ENCODE measurements at regions not wholly inside any gene's neighbourhood (a gene's known extent, or its start where the extent isn't known, plus 50 kb on each side); places are given as distances from the start of the nearest gene placed in this dataset.

- Mint-ChIP-seq H3K9me3 (peaks cover 17% of the 10 kb centered on the region), H3K36me3 (ENCODE audit: low read depth) (no peaks in the 10 kb centered on the region), H3K27ac (no peak overlapping the region), H3K27me3 (no peaks in the 10 kb centered on the region), H3K4me1 (ENCODE audit: low read depth) (no peaks in the 10 kb centered on the region), H3K4me3 (no peak overlapping the region)
Observed at GRCh38 chr4:57875829-57876392, 765.7 kb upstream of the IGFBP7 start.

GRCh38 chr4:57866468-57867171, 756.4 kb upstream of the IGFBP7 start:
- no peaks in the 10 kb centered on the region for H3K4me1 Mint-ChIP-seq (ENCODE audit: low read depth)
- H3K9me3 Mint-ChIP-seq: peaks cover 6% of the 10 kb centered on the region
- no peaks in the 10 kb centered on the region for H3K27me3 Mint-ChIP-seq
- H3K4me3 Mint-ChIP-seq: no peak overlapping the region
- H3K36me3 Mint-ChIP-seq (ENCODE audit: low read depth): no peaks in the 10 kb centered on the region
- H3K27ac Mint-ChIP-seq: no peak overlapping the region

GRCh38 chr4:57865264-57865663, 755.1 kb upstream of the IGFBP7 start:
- H3K9me3 Mint-ChIP-seq: peaks cover 6% of the 10 kb centered on the region
- H3K4me3 Mint-ChIP-seq: no peak overlapping the region
- H3K27me3 Mint-ChIP-seq: no peaks in the 10 kb centered on the region
- H3K36me3 Mint-ChIP-seq (ENCODE audit: low read depth): no peaks in the 10 kb centered on the region
- H3K27ac Mint-ChIP-seq: no peak overlapping the region
- H3K4me1 Mint-ChIP-seq (ENCODE audit: low read depth): no peaks in the 10 kb centered on the region

- Mint-ChIP-seq H3K27me3 (no peaks in the 10 kb centered on the region), H3K9me3 (no peaks in the 10 kb centered on the region), H3K36me3 (ENCODE audit: low read depth) (no peaks in the 10 kb centered on the region), H3K27ac (no peak overlapping the region), H3K4me1 (ENCODE audit: low read depth) (no peaks in the 10 kb centered on the region), H3K4me3 (no peak overlapping the region)
Observed at GRCh38 chr4:57854748-57855147, 744.6 kb upstream of the IGFBP7 start.

- H3K36me3 Mint-ChIP-seq (ENCODE audit: low read depth): no peaks in the 10 kb centered on the region
- no peaks in the 10 kb centered on the region for H3K4me1 Mint-ChIP-seq (ENCODE audit: low read depth)
- no peak overlapping the region for H3K4me3 Mint-ChIP-seq
- H3K27me3 Mint-ChIP-seq: no peaks in the 10 kb centered on the region
- peaks cover 7% of the 10 kb centered on the region for H3K9me3 Mint-ChIP-seq
- H3K27ac Mint-ChIP-seq: no peak overlapping the region
Observed at GRCh38 chr4:57850141-57850540, 740.0 kb upstream of the IGFBP7 start.

- H3K27ac Mint-ChIP-seq: no peak overlapping the region
- H3K36me3 Mint-ChIP-seq (ENCODE audit: low read depth): no peaks in the 10 kb centered on the region
- H3K9me3 Mint-ChIP-seq: no peaks in the 10 kb centered on the region
- no peak overlapping the region for H3K4me3 Mint-ChIP-seq
- H3K4me1 Mint-ChIP-seq (ENCODE audit: low read depth): no peaks in the 10 kb centered on the region
- no peaks in the 10 kb centered on the region for H3K27me3 Mint-ChIP-seq
Observed at GRCh38 chr4:57832083-57832482, 721.9 kb upstream of the IGFBP7 start.

GRCh38 chr4:57789666-57790065, 679.5 kb upstream of the IGFBP7 start:
- Mint-ChIP-seq H3K27me3 (no peaks in the 10 kb centered on the region), H3K36me3 (ENCODE audit: low read depth) (no peaks in the 10 kb centered on the region), H3K27ac (no peak overlapping the region), H3K4me1 (ENCODE audit: low read depth) (no peaks in the 10 kb centered on the region), H3K9me3 (peaks cover 3% of the 10 kb centered on the region), H3K4me3 (no peak overlapping the region)

- no peak overlapping the region for H3K27ac Mint-ChIP-seq
- no peaks in the 10 kb centered on the region for H3K4me1 Mint-ChIP-seq (ENCODE audit: low read depth)
- no peak overlapping the region for H3K4me3 Mint-ChIP-seq
- no peaks in the 10 kb centered on the region for H3K36me3 Mint-ChIP-seq (ENCODE audit: low read depth)
- H3K9me3 Mint-ChIP-seq: peaks cover 8% of the 10 kb centered on the region
- no peaks in the 10 kb centered on the region for H3K27me3 Mint-ChIP-seq
Observed at GRCh38 chr4:57777876-57778275, 667.7 kb upstream of the IGFBP7 start.

GRCh38 chr4:57774681-57775080, 664.5 kb upstream of the IGFBP7 start:
- H3K27me3 Mint-ChIP-seq: no peaks in the 10 kb centered on the region
- no peak overlapping the region for H3K27ac Mint-ChIP-seq
- no peaks in the 10 kb centered on the region for H3K4me1 Mint-ChIP-seq (ENCODE audit: low read depth)
- no peak overlapping the region for H3K4me3 Mint-ChIP-seq
- peaks cover 8% of the 10 kb centered on the region for H3K9me3 Mint-ChIP-seq
- H3K36me3 Mint-ChIP-seq (ENCODE audit: low read depth): no peaks in the 10 kb centered on the region

- no peaks in the 10 kb centered on the region for H3K27me3 Mint-ChIP-seq
- H3K4me3 Mint-ChIP-seq: no peak overlapping the region
- no peaks in the 10 kb centered on the region for H3K4me1 Mint-ChIP-seq (ENCODE audit: low read depth)
- peaks cover 8% of the 10 kb centered on the region for H3K9me3 Mint-ChIP-seq
- H3K36me3 Mint-ChIP-seq (ENCODE audit: low read depth): no peaks in the 10 kb centered on the region
- H3K27ac Mint-ChIP-seq: no peak overlapping the region
Observed at GRCh38 chr4:57774171-57774570, 664.0 kb upstream of the IGFBP7 start.

GRCh38 chr4:57766341-57766740, 656.2 kb upstream of the IGFBP7 start:
- H3K4me1 Mint-ChIP-seq (ENCODE audit: low read depth): no peaks in the 10 kb centered on the region
- no peaks in the 10 kb centered on the region for H3K36me3 Mint-ChIP-seq (ENCODE audit: low read depth)
- H3K27ac Mint-ChIP-seq: no peak overlapping the region
- H3K27me3 Mint-ChIP-seq: no peaks in the 10 kb centered on the region
- no peak overlapping the region for H3K4me3 Mint-ChIP-seq
- peaks cover 15% of the 10 kb centered on the region for H3K9me3 Mint-ChIP-seq

- H3K4me3 Mint-ChIP-seq: no peak overlapping the region
- no peak overlapping the region for H3K27ac Mint-ChIP-seq
- H3K4me1 Mint-ChIP-seq (ENCODE audit: low read depth): no peaks in the 10 kb centered on the region
- H3K9me3 Mint-ChIP-seq: peaks cover 15% of the 10 kb centered on the region
- H3K36me3 Mint-ChIP-seq (ENCODE audit: low read depth): no peaks in the 10 kb centered on the region
- no peaks in the 10 kb centered on the region for H3K27me3 Mint-ChIP-seq
Observed at GRCh38 chr4:57764856-57765255, 654.7 kb upstream of the IGFBP7 start.

GRCh38 chr4:57763070-57763469, 652.9 kb upstream of the IGFBP7 start:
- no peak overlapping the region for H3K4me3 Mint-ChIP-seq
- peaks cover 10% of the 10 kb centered on the region for H3K9me3 Mint-ChIP-seq
- H3K27me3 Mint-ChIP-seq: no peaks in the 10 kb centered on the region
- H3K36me3 Mint-ChIP-seq (ENCODE audit: low read depth): no peaks in the 10 kb centered on the region
- no peaks in the 10 kb centered on the region for H3K4me1 Mint-ChIP-seq (ENCODE audit: low read depth)
- H3K27ac Mint-ChIP-seq: no peak overlapping the region

- Mint-ChIP-seq H3K27me3 (no peaks in the 10 kb centered on the region), H3K4me1 (ENCODE audit: low read depth) (no peaks in the 10 kb centered on the region), H3K9me3 (peaks cover 10% of the 10 kb centered on the region), H3K4me3 (no peak overlapping the region), H3K36me3 (ENCODE audit: low read depth) (no peaks in the 10 kb centered on the region), H3K27ac (no peak overlapping the region)
Observed at GRCh38 chr4:57740625-57741190, 630.5 kb upstream of the IGFBP7 start.

- H3K4me3 Mint-ChIP-seq: no peak overlapping the region
- H3K36me3 Mint-ChIP-seq (ENCODE audit: low read depth): no peaks in the 10 kb centered on the region
- no peaks in the 10 kb centered on the region for H3K27me3 Mint-ChIP-seq
- H3K4me1 Mint-ChIP-seq (ENCODE audit: low read depth): no peaks in the 10 kb centered on the region
- H3K27ac Mint-ChIP-seq: no peak overlapping the region
- H3K9me3 Mint-ChIP-seq: peaks cover 16% of the 10 kb centered on the region
Observed at GRCh38 chr4:57736781-57737180, 626.6 kb upstream of the IGFBP7 start.
